ENCODE measurements at regions not wholly inside any gene's neighbourhood (a gene's known extent, or its start where the extent isn't known, plus 50 kb on each side); places are given as distances from the start of the nearest gene placed in this dataset.

DNA sequence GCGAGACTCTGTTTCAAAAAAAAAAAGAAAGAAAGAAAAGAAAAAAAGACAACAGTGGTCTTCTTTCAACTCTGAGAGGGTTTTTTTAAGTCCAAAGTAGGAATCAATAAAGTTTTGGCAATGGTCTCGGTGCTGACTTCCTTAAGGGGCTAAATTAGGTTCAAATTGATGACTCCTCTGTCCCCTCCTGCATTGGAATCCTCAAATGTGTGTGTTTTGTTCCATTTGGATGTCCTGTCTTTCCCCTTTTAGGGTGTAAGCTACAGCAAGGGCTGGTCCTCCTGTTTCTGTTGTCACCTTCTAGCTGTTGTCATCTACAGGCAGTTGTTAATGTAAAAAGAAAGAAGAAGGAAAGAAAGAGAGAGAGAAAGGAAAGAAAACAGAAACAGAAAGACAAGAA is 54.4 kb downstream of the PABIR2 start:
- intact Hi-C loops (cut with DNase I) = no loop called here
- Histone ChIP-seq H3K4me3 (no peak overlapping the region), H3K27ac (no peak overlapping the region), H3K9me3 (no peaks in the 10 kb centered on the region), H3K4me1 (ENCODE audit: insufficient read depth) (peaks cover 4% of the 10 kb centered on the region), H3K27me3 (no peaks in the 10 kb centered on the region), H3K36me3 (no peaks in the 10 kb centered on the region)
- TF ChIP-seq EP300 (IDR thresholded peaks at IDR 0.05) (no peak), POLR2A (IDR thresholded peaks at IDR 0.05) (no peak)
- TF ChIP-seq, protein P1, sequence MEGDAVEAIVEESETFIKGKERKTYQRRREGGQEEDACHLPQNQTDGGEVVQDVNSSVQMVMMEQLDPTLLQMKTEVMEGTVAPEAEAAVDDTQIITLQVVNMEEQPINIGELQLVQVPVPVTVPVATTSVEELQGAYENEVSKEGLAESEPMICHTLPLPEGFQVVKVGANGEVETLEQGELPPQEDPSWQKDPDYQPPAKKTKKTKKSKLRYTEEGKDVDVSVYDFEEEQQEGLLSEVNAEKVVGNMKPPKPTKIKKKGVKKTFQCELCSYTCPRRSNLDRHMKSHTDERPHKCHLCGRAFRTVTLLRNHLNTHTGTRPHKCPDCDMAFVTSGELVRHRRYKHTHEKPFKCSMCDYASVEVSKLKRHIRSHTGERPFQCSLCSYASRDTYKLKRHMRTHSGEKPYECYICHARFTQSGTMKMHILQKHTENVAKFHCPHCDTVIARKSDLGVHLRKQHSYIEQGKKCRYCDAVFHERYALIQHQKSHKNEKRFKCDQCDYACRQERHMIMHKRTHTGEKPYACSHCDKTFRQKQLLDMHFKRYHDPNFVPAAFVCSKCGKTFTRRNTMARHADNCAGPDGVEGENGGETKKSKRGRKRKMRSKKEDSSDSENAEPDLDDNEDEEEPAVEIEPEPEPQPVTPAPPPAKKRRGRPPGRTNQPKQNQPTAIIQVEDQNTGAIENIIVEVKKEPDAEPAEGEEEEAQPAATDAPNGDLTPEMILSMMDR (IDR thresholded peaks at IDR 0.05) = no peak
- DNase-seq = no peak
- 85 to 90% (median 86%) methylated on average over 2 of the region's 2 CpGs for WGBS, 3 donors

DNA sequence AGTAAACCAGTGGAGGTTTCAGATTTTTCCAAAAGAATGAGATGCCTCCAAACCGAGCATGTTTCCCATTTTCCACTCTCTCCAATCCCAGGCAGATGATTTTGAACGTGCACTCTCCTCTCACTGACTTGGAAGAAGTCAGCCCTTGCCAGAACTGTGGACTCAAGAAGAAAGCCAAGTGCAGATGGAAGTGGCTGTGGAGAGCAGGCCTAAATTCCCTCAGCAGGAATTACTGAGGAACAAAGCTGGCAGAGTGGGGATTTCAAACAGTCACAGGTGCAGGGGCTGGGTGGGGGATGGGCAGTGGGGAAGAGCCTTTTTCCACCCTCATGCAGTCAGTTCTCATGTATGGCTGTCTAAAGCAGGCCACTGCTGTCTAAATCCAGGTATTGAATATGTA is 55.3 kb downstream of the PABIR2 start:
- no peak for DNase-seq
- no peak for TF ChIP-seq EP300 (IDR thresholded peaks at IDR 0.05)
- no peak for TF ChIP-seq POLR2A (IDR thresholded peaks at IDR 0.05)
- TF ChIP-seq, protein P1 (IDR thresholded peaks at IDR 0.05) = no peak
- H3K4me3 ChIP-seq = no peak overlapping the region
- no peaks in the 10 kb centered on the region for H3K9me3 ChIP-seq
- H3K27ac ChIP-seq = no peak overlapping the region
- no peaks in the 10 kb centered on the region for H3K36me3 ChIP-seq
- no peaks in the 10 kb centered on the region for H3K27me3 ChIP-seq
- H3K4me1 ChIP-seq (ENCODE audit: insufficient read depth) = peaks cover 4% of the 10 kb centered on the region
- 12 to 27% (median 26%) methylated on average over 2 of the region's 2 CpGs for WGBS, 3 donors
- intact Hi-C loops (cut with DNase I) = no loop called here

DNA sequence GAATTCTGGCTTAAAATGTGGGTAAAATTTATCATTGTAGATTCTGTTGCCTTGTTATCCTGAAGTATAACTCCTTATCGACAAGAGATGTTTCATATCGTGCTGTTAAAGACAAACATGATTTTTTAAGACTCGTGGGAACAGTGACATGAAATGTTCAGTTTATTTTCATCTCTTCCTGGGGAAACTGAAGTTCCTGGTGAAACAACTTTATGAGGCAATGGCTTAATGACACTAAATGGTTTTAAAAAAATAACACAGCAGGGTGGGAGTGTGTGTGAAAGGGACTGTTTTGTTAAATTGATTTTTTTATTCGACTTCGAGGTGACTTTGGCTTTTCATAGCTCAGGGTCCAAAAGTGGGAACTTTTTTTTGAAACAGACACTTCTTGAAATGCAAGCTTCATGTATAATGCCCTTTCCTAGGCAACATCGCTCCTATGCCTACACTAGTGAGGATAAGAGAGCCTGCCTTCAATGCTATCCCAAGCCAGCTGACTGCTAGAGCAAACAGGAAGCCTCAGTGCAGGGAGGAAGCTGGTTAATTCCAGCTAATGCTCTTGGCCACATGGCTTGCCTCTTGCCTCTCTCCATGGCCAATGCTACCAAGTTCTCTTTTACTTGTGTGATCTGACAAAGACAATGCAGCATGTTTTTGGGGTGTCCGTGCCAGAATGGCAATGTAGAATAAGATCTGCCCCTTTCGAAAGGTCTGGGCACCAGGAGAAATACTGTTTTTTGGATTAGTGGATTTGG is 57.8 kb downstream of the PABIR2 start:
- intact Hi-C loops (cut with DNase I) = no loop called here
- 51 to 57% (median 51%) methylated on average over 8 of the region's 8 CpGs for WGBS, 3 donors

DNA sequence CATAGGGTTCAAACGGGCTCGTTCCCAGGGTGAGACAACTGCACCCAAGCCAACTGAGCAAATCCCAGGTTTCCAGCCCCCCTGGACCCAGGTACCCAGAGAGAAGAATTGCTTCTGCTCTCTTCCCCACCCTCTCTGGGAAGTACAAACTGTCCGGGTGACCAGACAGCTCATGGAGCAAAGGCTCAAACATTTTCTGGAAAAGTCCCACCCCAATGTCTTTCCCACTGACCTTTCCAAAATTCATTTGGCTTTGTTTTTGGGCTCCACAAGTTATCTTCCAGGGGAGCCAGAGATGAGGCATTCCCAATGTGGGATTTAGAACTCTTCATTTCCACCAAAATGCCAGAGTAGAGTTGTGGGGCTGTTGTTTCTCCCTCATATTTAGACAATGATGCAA is 58.6 kb downstream of the PABIR2 start:
- DNase-seq = no peak
- H3K4me1 ChIP-seq (ENCODE audit: insufficient read depth) = peaks cover 7% of the 10 kb centered on the region
- TF ChIP-seq EP300 (IDR thresholded peaks at IDR 0.05) (no peak), POLR2A (IDR thresholded peaks at IDR 0.05) (no peak)
- TF ChIP-seq, protein P1 (IDR thresholded peaks at IDR 0.05) = no peak
- intact Hi-C loops (cut with DNase I) = no loop called here
- no peaks in the 10 kb centered on the region for H3K36me3 ChIP-seq
- WGBS, 3 donors = 48 to 52% (median 50%) methylated on average over 3 of the region's 3 CpGs
- no peaks in the 10 kb centered on the region for H3K27me3 ChIP-seq
- no peaks in the 10 kb centered on the region for H3K9me3 ChIP-seq
- no peak overlapping the region for H3K27ac ChIP-seq
- H3K4me3 ChIP-seq = no peak overlapping the region

More for the DNA sequence above, 57.8 kb downstream of the PABIR2 start:
- no peaks in the 10 kb centered on the region for H3K36me3 ChIP-seq
- no peak for DNase-seq
- no peaks in the 10 kb centered on the region for H3K9me3 ChIP-seq
- H3K4me3 ChIP-seq = no peak overlapping the region
- H3K27ac ChIP-seq = no peak overlapping the region
- TF ChIP-seq POLR2A (IDR thresholded peaks at IDR 0.05) (no peak), EP300 (IDR thresholded peaks at IDR 0.05) (no peak)
- TF ChIP-seq, protein P1 (IDR thresholded peaks at IDR 0.05) = no peak
- peaks cover 2% of the 10 kb centered on the region for H3K4me1 ChIP-seq (ENCODE audit: insufficient read depth)
- no peaks in the 10 kb centered on the region for H3K27me3 ChIP-seq
